Activated T-cell treated with anti-CD3 and anti-CD28 coated beads, Interleukin-2, amount 50 U/mL, for 48 hours (primary cell): ENCODE measurements at regions not wholly inside any gene's neighbourhood (a gene's known extent, or its start where the extent isn't known, plus 50 kb on each side); places are given as distances from the start of the nearest gene placed in this dataset.

Experiments
- DNase-seq, 2 experiments: peaks; one replicate each; pipeline ENCODE4 v3.0.0-alpha.2; 2020

DNA sequence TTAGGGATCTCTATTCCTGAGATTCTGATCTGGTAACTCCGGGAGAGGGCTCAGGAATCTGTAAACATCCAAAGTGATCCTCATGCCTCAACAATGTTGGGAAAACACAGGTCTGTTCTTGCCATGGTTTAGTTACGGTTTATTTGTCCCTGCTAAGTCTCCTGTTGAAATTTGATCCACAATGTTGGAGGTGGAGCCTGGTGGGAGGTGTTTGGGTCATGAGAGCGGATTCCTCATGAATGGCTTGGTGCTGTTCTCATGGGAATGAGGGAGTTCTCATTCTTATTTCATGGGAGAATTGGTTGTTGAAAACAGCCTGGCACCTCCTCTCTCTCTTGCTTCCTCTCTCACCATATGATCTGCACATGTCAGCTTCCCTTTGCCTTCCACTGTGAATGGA lies 608.6 kb upstream of the GOT2 start:
- no peak for DNase-seq

DNA sequence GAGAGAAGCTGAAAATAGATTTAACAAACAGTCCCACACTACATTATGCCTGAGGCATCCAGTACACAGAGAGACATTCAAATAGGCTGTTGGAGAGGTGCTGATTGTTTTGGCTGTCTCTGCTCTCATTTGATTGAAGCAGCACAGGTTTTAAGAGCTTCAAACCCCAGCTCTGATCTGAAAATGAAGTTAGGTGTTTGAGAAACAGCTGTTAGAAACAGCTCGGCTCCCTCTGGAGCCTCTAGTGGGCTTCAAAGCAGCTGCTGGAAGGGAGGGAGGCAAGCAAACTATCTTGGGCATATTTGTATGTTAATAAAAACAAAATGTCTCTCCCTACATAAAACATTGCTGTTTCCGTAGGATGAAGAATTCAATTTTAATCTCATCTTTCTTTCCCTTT lies 607.3 kb upstream of the GOT2 start:
- DNase-seq = no peak

DNA sequence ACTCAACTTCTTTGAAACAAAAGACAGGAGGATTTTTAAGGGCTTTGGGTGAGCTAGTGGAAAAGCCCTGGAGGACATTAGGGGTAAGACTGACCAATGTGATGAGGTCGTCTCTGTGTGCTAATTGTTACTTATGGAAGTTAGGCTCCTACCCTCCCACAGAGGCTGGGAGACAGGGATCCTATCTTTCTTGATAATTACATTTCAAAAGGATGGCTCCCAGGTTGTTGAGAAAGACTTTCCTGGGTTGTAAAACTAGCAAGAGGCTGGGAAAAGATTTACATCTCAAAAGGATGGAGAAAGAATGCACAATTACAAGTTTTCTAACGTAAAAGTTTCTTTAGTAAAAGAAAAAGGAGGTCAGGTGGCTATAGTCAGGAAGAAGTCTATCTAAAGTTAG lies 605.8 kb upstream of the GOT2 start:
- no peak for DNase-seq

DNA sequence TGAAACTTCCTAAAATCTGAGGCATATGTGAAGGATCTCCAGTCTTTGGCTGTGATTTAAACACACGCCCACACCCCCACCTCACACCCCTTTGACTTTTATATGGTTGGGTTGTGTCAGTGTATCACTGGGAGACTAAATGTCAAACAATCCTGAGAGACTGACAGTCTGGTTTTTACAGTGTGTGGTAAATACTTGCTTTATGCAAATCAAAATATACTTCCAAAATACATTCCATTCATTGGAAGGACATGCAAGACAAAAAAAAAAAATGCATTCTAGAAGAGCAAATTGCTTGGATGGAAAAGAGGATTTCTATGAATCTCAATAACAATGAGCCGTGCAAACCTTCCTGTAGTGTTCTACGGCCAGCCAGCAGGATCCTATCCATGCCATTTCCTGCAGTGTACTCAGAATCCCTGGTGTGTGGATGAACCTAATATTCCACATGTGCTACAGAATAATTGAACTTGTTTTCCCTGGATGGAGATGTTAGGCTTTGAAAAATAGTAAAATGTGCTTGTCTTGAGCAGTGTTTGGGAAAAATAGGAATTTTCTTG lies 602.1 kb upstream of the GOT2 start:
- DNase-seq = no peak

DNA sequence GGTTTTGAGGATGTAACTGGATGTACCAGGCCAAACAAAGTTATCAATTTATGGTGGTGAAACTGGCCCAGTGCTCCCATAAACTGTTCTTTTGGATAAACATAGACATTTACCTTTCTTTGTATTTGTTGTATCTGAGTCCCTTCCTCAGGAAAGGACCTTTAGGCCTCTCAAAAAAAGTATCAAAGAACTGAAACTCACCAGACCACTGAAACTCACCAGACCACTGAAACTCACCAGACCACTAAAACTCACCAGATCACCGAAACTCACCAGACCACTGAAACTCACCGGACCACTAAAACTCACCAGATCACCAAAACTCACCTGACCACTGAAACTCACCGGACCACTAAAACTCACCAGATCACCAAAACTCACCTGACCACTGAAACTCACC lies 597.6 kb upstream of the GOT2 start:
- DNase-seq = peak; percentile 13 to 17

DNA sequence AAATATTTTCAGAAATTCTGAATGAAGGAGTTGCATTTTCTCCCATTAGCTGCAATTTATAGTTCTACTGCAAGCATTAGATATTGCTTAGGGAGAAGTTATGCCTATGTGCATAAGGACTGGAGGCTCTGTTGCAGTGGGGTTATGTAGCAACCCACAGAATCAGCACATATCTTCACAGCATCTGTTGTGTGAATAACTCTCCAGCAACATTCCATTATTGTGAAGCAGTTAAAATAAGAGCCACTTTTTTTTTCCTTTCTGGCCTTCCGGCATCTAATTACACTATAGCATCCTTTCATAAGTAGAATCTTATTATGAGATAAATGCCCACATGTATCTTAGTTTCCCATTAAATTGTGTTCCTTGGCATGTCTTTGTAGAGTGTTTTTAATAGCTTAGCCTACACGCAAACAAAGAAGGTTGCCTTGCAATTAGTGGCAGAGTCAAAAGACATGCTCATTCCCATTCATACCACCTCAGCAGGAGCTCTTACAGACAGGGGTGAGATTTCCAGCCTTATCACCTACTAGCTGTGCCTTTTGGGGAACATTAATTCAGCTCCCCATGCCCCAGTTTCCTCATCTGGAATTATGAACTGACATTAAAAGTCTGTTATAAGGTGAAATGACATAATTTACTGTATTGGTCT lies 596.0 kb upstream of the GOT2 start:
- DNase-seq = no peak

DNA sequence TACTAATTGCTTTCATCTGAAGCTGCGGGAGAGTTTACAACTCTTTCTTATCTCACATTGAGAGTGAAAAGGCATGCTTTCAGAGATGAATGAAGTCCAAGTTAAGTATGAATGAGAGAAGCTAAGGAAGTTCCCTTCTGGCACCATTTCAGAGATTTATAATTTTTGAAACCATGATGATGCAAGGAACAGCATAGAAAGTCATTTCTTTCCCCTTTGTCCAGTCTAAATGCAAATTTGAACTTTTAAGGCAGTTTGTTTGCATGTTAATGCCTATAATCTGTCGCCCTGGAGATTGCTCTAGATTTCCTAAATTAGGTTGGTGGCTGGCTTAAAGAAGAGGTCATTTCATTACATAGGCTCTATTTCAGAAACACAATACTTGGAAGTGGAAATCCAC lies 594.8 kb upstream of the GOT2 start:
- no peak for DNase-seq

DNA sequence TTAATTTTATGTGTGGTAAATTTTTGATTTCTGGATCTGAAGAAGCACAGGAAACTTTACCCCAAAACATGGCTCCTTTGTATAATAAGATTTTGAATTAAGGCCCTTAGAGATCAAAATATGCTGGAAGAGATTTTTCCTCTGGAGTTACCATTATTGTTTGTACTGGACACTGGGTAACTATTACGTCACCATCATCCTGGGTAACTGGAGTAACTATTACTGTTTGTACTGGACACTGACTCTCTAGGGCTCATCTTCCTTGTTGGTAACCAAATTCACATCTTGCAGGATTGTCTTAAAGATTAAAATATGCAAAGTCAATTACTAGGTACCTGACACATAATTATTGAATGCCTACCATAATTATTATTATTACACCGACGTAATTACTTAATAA lies 593.8 kb upstream of the GOT2 start:
- DNase-seq = no peak

DNA sequence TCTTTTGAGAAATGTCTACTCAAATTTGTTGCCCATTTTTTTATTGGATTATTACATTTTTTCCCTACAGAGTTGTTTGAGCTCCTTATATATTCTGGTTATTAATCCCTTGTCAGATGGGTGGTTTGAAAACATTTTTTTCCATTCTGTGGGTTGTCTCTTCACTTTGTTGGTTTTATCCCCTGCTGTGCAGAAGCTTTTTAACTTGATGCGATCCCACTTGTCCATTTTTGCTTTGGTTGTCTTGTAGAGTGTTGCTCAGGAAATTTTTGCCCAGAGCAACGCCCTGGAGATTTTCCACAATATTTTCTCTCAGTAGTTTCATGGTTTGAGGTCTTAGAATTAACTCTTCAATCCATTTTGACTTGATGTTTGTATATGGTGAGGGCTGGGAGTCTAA lies 592.8 kb upstream of the GOT2 start:
- DNase-seq = no peak

DNA sequence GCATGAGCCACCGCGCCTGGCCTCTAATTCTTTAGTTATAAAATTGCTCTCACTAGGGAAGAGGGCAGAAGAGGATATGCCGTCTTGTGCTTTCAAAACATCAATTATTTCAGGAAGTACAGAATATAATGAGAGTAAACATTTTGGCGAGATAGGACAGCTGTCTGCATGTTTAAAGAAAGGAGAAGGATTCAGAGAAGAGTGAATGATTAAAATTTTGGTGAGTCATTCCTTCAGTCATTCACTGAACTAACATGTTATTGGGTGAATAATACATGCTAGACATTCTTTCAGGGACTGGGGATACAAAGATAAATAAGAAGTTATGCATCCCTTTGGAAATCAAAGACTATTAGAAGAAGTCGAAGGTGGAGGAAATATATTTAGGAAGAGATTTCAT lies 590.3 kb upstream of the GOT2 start:
- DNase-seq = no peak

DNA sequence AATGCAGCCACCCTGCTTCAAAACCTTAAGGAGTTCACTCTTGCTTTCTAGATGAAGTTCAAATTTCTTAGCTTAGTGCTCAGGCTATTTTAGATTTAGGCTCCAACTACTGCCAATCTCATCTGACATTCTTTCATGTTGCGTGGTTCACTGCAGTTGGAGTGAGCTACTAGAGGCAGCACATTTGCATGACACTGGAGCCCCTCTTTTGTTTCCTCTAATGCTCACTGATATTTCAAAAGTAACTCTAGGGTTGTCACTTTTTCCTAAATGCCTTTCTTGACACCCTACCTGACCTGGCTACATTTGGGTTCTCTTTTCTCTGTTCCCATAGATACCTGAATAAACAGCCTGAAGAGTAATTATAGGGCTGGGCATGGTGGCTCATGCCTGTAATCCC lies 586.5 kb upstream of the GOT2 start:
- no peak for DNase-seq

DNA sequence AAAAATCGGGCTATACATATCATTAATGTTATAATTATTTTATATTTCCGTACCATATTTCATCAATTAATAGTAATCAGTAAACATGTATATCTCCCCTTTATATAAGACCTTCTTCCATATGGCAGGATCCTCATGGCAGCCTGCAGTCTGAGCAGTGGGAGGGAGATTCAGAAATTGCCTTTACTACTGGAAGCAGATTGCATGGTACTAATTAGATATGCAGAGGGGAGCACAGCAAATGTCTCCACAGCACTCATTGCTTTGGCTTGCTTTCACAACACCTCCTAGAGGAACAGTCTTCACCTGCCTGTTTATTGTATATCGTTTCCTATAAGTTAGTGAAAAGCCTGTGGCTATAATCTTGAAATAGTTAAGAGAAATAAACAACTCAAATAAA lies 585.8 kb upstream of the GOT2 start:
- no peak for DNase-seq

DNA sequence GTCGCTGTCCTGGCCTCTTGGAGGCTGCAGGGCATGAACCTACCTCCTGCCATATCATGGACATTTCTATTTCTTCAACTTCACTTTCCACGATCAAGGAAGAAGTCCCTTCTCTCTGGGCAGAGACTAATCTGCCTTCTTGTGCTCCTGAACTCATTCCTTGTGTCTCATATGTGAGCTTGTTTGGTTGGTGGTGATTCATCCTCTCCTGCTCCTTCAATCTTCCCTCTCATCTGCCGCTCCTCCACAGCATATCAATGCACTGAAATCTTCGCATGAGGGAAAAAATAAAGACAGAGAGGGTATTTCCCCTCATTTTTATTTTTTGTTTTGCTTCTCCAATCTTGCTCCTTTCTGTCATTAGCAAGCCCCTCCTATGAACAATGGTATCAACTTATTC lies 571.7 kb upstream of the GOT2 start:
- no peak for DNase-seq

DNA sequence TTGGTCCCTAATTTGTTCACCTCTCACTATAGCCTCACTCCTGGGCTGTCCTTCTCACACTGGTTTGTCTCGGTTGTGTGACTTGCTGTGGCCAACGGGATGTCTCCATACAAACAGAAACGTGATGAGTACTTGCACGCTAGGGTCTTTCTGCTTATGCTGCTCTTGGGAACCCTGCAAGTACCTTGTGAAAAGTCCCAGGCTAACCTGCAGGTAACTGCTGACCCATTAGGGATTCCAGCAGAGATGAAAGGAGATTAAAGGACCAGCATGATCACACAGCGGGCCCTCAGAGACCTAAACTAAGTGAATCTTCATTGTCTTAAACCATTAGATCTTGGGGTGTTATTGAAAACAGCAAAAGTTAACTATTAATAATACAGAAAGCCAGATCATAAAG lies 562.8 kb upstream of the GOT2 start:
- DNase-seq = no peak

DNA sequence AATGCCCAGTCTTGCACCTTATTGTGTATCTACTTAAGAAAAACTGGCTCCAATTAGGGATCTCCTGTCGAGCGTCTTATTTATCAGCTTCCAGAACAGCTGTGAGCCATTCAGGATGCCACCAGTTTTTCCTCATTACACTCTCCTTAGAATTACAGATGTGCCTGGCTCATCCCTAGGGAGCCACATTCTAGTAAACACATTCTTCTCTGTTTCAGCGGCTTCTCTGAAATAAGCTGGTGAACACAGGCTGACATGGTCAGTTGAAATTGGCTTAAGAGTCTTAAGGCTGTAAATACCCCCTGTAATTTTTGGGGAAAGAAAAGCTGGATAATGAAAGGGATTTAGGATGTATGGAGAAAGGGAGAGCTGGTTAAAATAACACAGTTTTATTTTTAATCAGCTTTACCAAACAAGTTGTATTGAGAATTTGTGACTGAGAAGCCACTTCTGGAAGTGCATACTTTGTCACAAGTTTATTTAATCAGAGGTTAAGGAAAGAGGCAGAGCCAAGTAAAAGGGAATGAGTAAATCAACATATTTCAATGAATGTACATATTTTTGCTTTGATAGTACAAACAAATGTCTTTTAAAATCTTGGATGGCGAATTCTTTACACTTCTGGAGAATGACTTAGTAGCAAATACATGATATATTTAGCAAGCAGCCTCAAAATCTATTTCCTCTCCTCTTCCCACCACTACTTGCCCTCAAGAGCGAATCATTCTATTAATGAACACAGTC lies 562.0 kb upstream of the GOT2 start:
- DNase-seq = no peak

DNA sequence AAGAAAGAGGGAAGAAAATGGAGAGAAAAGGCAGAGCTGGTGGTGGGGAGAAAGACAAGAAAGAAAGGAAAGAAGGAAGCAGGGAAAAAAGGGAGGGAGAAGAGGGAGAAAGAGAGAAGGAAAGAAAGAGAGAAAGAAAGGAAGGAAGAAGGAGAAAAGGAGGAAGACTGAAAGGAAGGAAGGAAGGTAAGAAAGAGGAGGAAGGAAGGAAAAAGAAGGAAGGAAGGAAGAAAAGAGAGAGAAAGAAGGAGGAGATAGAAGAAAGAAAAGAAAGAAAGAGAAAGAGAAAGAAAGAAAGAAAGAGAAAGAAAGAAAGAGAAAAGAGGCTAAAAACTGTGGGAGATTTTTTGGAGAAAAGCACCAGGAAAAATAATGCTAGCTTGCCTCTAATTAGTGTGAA lies 561.4 kb upstream of the GOT2 start:
- no peak for DNase-seq

DNA sequence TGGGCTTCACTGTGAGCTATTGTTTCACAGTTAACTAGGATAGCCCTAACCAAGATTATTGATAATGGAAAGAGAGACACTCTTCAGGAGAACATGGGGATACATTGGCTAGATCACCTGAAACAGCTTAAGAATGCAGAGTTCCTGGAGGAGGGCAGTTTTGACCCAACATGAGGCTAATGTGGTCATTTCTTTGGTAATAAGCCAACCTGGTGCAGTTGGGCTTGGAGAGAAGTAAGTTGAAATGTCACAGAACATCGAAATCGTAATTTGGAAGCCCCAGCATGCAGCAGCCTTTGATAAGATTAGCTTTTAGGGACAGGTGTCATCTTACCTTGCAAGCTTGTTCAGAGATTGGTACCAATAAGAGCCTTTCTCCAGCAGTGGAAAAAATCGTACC lies 556.6 kb upstream of the GOT2 start:
- DNase-seq = no peak

DNA sequence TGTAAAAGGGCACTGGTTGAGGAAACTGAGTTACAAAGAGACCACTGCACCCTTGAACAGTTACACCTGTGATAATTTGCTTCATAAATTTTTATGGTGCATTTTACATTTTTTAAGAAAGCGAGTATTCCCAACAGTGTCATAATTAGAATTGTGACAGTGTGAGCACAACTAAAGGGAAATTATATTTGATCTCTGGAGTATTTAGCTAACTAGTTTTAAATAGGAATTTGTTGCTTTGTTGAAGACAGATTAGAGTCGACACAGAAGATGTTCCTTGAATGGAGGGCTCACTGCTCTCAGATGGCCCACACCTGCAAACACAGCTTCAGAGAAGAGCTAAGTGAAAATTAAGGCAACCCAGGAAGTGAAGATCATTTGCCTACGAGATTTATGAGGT lies 555.0 kb upstream of the GOT2 start:
- DNase-seq = no peak

DNA sequence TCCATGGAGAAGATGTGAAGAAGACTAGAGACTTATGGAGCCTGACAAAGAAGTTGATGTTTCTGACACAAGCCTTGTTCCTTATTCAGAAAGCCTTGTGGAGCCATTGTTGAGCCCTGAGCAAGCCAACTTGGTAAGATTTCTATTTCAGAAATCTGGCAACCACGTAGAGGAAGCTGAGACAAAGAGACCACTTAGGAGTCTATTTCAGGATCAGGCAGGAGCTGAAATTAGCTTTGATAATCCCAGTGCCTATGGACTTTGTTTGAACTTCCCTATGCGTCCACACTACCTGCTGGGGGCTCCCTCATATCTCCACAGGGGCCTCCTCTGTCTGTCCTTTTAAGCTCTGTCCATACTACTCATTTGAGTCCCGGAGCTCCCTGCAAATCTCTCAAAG lies 540.0 kb upstream of the GOT2 start:
- DNase-seq = no peak

DNA sequence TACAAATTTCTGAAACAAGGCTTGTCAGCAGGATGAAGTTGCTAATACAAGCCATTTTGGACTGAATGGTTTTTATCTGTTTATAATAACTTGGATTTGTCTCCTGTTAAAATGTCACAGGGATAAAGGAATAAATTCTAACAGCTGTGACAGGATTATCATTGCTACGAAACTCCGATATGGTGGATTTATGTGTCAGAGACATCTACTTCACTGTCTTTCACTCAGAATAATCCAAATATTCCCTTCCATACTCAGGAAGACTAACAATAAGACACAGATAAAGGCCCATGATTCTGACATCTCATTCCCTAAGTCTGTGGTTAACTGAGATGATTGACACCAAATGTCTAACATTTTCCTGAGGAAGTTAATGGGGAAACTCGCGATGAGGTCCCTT lies 529.8 kb upstream of the GOT2 start:
- no peak for DNase-seq

DNA sequence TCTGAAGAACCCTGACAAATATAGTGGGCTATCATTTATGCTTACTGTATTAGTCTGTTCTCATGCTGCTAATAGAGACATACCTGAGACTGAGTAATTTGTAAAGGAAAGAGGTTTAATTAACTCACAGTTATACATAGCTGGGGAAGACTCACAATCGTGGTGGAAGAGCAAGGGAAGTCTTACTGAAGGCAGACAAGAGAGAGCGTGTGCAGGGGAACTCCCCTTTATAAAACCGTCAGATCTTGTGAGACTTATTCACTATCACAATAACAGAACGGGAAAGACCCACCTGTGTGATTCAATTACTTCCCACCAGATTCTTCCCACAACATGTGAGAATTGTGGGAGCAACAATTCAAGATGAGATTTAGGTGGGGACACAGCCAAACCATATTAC lies 526.8 kb upstream of the GOT2 start:
- DNase-seq = no peak

DNA sequence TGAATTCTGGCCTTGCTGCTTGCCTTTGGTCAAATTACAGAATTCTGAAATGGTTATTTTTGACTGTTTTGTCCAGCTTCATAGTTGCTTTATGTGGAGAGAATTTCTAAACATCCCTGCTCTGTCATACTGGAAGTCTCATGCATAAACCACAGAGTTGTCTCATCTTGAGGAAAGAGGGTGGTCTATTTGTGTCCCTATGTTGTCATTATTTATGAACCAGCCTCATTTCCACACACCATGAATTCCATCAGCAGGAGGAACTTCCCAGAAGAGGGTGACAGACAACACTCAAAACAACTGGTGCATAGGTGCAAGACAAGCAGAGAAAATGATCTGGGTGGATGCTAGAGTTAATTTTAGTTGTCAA lies 525.8 kb upstream of the GOT2 start:
- no peak for DNase-seq

DNA sequence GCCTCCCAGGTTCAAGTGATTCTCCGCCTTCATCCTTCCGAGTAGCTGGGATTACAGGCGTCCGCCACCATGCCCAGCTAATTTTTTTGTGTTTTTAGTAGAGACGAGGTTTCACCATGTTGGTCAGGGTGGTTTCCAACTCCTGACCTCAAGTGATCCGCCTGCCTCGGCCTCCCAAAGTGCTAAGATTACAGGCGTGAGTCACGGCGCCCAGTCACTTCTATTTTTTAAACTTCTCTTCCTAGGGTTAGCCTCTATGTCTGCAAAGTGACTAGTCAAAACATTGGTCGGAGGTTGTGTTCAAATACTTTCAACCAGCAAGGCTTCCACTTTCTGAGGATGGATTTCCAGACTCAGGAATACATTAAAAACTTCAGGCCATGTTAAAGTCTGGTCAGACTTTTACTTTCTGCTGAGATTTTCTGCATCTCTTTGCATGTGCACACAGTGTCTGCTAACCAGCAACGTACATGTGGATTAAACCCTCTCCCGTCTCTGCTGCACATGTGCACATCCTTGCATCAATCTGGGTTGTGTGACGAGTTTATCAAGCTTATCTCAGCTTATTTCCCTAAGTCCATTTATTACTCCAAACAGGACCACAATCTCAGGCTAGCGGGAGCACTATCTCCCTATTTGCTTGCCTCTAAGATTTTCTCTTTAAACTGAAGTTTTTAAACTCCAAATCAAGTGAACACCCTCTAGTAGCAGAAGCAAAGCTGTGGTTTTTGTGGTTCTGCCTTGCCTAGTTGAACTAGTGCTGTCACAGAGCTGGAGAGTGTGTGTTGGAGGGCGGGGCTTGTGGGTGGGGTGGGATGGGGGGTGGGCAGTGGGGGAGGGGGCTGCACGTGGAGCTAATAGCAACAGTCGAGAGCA lies 525.2 kb upstream of the GOT2 start:
- DNase-seq = peak; percentile 38 to 52

DNA sequence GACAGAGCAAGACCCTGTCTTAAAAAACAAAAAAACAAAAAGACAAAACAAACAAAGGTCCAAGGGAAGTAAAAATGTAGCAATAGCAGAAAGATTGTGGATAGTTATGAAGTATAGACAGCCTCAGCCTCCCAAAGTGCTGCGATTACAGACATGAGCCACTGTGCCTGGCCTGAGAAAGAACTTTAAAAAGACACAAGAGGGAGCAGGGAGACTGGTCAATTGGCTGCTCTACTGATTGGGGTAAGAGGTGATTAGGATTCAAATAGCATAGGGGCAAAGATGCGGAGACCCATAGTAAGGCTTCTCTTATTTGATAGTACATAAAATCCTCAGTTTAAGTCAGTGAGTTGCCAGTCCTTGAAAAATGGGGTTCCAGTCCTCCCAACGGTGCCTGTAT lies 518.2 kb upstream of the GOT2 start:
- no peak for DNase-seq
